Activated CD8-positive, alpha-beta memory T cell treated with anti-CD3 and anti-CD28 coated beads for 36 hours (primary cell): ENCODE measurements at regions not wholly inside any gene's neighbourhood (a gene's known extent, or its start where the extent isn't known, plus 50 kb on each side); places are given as distances from the start of the nearest gene placed in this dataset.

Experiments used
- CTCF ChIA-PET: fragments of 350-600 bp; sonication (Branson Sonifier 250); formaldehyde crosslinking; loops from one replicate; lab custom pipeline; 2021; ENCODE audit warnings: antibody characterized with exemption; lab: Charles Lee
- POLR2A ChIA-PET: fragments of 350-600 bp; sonication (Branson Sonifier 250); formaldehyde crosslinking; loops from one replicate; lab custom pipeline; 2021; ENCODE audit warnings: antibody characterized with exemption; lab: Charles Lee

DNA sequence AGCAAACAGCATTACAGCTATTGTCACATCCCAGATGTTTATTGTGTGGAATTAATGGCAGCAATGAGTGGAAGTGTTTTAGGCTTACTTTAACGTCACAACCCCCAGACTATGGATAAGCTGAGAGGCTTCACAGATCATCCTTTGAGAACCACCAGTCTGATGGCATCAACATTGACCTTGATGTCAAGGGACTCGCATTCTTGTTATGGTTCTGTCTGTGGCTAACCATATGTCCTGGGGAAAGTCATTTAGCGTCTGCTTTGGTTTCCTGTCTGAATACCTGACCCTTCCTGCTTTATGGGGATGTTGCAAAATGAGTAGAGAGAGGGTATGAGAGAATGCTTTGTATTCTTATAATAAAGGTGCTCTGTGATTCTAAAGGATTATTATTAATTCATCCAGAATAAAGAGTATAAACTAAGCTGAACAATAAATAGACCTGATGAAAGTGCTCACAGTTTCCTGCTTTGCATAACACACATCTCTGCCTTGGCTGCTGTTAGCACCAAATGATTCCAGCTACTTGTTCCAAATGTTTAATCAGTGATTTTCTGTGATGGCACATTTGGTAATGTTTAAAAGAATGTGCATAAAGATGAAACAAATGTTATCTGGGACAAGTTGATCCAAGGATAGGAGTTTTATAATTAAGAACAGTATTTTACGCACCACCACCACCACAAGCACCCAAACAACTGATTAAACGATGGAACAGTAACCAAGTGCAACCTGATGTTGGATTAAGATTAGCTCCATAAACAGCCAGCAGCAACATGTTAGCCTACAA is 116.9 kb upstream of the LRIG3 start:
- POLR2A ChIA-PET, result no interaction called here
- CTCF ChIA-PET, result no interaction called here

- ChIA-PET CTCF (no interaction called here), POLR2A (no interaction called here)
These were observed 116.0 kb upstream of the LRIG3 start for GRCh38 chr12:59036347-59036746.

DNA sequence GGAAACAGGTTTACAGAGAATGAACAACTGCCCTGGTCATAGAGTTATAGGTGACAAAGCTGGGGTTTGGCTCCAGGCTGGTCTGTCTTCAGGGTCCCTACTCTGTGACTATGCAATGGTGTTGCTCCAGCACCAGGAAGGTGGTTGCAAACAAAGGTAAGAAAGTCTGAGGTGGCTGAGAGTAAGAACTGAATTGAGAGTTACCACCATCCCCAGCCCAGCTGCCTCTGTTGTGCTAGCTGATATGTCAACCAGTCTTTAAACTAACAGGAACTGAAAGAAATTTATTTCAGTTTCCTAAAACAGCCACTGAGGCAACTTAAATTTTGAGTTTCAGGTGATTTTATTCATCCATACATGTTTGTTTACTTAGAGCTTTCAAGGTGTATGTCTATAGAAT is 111.0 kb upstream of the LRIG3 start:
- CTCF ChIA-PET, result no interaction called here
- POLR2A ChIA-PET, result no interaction called here

DNA sequence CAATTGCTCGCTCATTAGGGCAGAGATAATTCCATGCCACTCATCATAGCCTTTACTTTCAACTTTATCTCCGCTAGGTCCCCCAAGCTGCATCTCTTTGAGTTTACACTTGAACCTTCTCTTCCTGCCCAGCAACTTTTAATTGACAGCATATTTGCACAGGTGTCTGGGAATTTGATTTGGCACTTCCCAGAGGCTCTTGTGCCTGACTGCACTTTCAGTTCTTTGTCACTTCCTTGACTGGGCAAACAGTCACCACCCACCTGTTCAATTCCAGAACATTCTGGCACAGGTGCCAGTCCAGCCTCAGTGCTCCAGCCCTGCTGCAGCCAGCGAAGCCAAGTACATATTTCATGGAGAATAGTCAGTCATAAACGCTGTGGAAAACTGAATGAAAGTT is 110.1 kb upstream of the LRIG3 start:
- POLR2A ChIA-PET, result no interaction called here
- CTCF ChIA-PET, result no interaction called here

DNA sequence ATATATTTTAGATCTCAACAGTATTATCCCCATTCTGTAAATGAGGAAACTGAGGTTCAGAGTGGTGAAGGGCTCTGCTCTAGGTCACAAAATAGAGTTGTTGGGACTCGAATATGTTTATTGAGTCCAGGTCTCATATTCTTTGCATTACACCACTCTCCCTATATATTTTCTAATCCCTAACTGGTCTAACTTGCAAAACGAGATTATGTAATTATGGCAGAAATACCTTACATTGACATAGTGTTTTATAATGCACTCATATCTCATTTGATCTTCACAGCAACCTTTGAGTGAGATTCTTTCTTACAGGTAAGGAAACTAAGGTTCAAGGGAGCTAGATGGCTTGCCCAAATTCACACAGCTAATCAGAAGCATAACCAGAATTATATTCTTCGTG is 106.9 kb upstream of the LRIG3 start:
- POLR2A ChIA-PET, result no interaction called here
- CTCF ChIA-PET, result no interaction called here

GRCh38 chr12:59023861-59024424 is 103.6 kb upstream of the LRIG3 start:
- CTCF ChIA-PET, result no interaction called here
- POLR2A ChIA-PET, result no interaction called here

DNA sequence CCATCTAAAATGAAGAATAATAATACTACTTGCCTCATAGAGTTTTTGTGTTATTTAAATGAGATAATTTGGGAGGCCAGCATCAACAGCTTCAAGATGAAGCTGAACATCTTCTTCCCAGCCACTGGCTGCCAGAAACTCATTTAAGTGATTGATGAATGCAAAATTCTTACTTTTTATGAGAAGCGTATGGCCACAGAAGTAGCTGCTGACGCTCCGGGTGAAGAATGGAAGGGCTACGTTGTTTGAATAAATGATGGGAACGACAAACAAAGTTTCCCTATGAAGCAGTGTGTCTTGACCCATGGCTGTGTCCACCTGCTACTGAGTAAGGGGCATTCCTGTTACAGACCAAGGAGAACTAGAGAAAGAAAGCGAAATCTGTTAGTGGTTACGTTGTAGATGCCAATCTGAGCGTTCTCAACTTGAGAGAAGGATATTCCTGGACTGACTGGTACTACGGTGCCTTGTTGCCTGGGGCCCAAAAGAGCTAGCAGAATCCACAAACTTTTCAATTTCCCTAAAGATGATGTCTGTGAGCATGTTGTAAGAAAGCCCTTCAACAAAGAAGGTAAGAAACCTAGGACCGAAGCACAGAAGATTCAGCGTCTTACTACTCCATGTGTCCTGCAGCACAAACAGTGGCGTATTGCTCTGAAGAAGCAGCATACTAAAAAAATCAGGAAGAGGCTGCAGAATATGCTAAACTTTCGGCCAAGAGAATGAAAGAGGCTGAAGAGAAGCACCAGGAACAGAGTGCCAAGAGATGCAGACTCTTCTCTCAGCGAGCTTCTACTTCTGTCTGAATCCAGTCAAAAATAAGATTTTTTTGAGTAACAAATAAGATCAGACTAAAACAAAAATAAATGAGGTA is 100.0 kb upstream of the LRIG3 start:
- POLR2A ChIA-PET, result no interaction called here

DNA sequence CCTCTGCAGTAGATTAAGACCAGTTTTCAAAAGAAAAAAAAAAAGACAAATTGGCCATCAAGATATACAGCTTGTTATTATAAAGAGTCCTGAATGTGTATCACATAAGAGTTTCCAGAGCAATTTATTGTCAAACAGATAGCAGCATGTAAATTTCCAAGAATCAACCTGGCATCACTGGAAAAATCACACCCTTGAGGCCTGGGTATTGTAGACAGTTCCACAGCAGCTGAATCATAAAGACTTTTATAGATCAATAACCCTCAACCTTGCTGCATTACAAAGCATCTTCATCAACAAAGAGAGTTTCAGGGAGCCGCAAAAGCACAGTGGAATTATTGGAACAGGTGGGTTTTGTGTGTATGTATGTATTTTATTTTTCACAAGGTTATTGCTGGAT is 94.6 kb upstream of the LRIG3 start:
- POLR2A ChIA-PET, result no interaction called here

More for the DNA sequence above, 100.0 kb upstream of the LRIG3 start:
- CTCF ChIA-PET, result no interaction called here

GRCh38 chr12:59010941-59011340 is 90.6 kb upstream of the LRIG3 start:
- ChIA-PET POLR2A (no interaction called here), CTCF (no interaction called here)

More for the DNA sequence above, 94.6 kb upstream of the LRIG3 start:
- CTCF ChIA-PET, result no interaction called here

GRCh38 chr12:59010118-59010517 is 89.8 kb upstream of the LRIG3 start:
- ChIA-PET POLR2A (no interaction called here), CTCF (no interaction called here)

- CTCF ChIA-PET, result no interaction called here
- POLR2A ChIA-PET, result no interaction called here
These were observed 87.3 kb upstream of the LRIG3 start for GRCh38 chr12:59007620-59008019.

- ChIA-PET POLR2A (no interaction called here), CTCF (no interaction called here)
These were observed 85.1 kb upstream of the LRIG3 start for GRCh38 chr12:59005193-59005955.

- CTCF ChIA-PET, result no interaction called here
- POLR2A ChIA-PET, result no interaction called here
These were observed 84.2 kb upstream of the LRIG3 start for GRCh38 chr12:59004456-59004855.

DNA sequence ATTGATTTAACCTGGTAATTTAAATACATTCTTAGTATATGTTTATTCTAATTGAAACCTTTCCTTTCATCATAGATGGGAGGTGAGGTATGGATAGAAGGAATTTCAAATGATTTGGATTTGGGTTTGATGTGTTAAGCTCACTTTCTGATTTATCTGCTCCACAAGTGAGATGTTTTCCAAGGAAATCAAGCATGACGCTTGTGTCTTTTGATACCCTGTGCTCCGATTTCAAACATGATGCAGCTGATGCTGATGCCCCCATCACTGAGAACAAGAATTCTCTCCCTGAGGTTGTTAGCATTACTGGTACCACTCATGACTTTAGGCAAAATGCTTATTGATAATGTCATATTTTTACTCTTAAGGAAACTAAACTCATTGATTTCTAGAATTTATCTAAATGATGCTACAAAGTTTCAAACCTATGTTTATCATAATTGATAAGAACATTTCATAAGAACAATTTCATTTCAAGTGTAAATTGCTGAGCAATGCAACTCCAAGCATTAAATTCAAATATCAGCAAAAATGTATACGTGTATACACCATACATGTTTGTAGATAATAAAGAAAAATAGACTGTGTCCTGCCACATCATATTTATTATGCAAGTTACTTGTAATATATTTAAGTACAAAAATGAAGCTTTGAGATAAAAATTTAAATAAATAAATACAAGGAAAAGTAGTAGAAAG is 75.5 kb upstream of the LRIG3 start:
- POLR2A ChIA-PET, result no interaction called here

DNA sequence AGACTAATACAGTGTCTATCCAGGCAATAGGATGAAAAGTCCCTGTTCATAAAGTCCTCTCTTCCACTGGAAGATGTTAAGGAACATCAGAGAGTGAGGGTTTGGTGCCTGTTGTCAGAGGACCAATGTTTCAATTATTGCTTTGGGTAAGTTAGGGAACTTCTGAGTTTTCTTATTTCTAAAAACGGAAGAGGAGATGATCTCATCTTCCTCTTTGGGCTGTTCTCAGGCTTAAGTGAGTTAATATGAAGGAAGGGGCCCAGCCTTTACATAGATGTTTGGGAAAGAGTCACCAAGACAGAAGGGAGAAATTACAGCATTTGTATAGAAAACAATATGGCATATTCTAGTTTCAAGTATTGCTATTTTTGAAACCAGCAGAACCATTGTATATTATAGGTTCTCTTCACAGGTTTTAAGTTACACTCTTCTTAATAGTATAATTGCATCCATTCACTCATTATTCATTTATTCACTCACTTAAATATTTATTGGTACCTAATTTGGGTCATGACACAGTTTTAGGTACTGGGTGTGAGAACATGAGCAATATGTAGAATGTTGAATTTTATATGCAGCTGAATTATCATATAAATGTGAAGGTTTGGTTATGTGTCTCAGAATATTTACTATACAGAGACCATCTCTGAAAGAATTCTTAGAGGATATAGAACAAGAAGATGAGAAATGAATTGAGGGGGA is 68.5 kb upstream of the LRIG3 start:
- CTCF ChIA-PET, result no interaction called here
- POLR2A ChIA-PET, result no interaction called here

More for the DNA sequence above, 75.5 kb upstream of the LRIG3 start:
- CTCF ChIA-PET, result no interaction called here

GRCh38 chr12:58981961-58982360 is 61.7 kb upstream of the LRIG3 start:
- ChIA-PET CTCF (no interaction called here), POLR2A (no interaction called here)

- ChIA-PET POLR2A (no interaction called here), CTCF (no interaction called here)
These were observed 60.5 kb upstream of the LRIG3 start for GRCh38 chr12:58980768-58981167.

- CTCF ChIA-PET, result no interaction called here
- POLR2A ChIA-PET, result no interaction called here
These were observed 58.4 kb upstream of the LRIG3 start for GRCh38 chr12:58978717-58979116.

- ChIA-PET CTCF (no interaction called here), POLR2A (no interaction called here)
These were observed 57.2 kb upstream of the LRIG3 start for GRCh38 chr12:58977476-58977875.
